ENCODE measurements at regions not wholly inside any gene's neighbourhood (a gene's known extent, or its start where the extent isn't known, plus 50 kb on each side); places are given as distances from the start of the nearest gene placed in this dataset.
"Not testable (repeated sequence)": the region's sequence is repeated elsewhere in the genome, so short reads cannot be mapped to it uniquely, and the experiment has no call there.

- ChIA-PET CTCF (no interaction called here), POLR2A (no interaction called here)
- DNase-seq (no peak), ATAC-seq (no peak)
- Mint-ChIP-seq H3K4me3 (no peak overlapping the region), H3K4me1 (ENCODE audit: low read depth) (no peaks in the 10 kb centered on the region), H3K9me3 (ENCODE audit: insufficient read depth) (peaks cover 5% of the 10 kb centered on the region), H3K27ac (no peak overlapping the region), H3K27me3 (ENCODE audit: low read depth) (no peaks in the 10 kb centered on the region), H3K36me3 (ENCODE audit: low read depth) (no peaks in the 10 kb centered on the region)
Measured at GRCh38 chr2:123438675-123439074, 586.4 kb upstream of the CNTNAP5 start.

DNA sequence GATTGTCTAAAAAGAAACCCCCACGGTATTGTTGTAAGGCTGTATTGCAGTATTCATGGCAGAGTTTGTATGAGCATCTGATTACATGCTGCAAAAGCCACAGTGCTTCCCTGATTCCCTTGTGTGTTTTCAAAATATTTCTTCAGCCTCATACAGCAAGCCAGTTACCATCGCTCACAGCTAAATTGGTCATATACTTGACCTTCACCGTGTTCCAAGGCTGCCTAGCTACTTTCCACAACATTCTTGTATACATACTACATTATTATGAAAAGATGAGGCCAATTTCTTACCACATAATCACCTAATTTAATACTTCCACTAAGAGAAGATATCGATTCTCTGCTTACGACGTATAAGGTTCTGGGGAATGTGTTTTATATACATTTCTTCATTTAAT is 576.3 kb upstream of the CNTNAP5 start:
- Mint-ChIP-seq H3K27ac (no peak overlapping the region), H3K27me3 (ENCODE audit: low read depth) (no peaks in the 10 kb centered on the region), H3K4me1 (ENCODE audit: low read depth) (no peaks in the 10 kb centered on the region), H3K4me3 (no peak overlapping the region), H3K9me3 (ENCODE audit: insufficient read depth) (no peaks in the 10 kb centered on the region), H3K36me3 (ENCODE audit: low read depth) (no peaks in the 10 kb centered on the region)
- POLR2A ChIA-PET, result no interaction called here
- ATAC-seq (no peak), DNase-seq (no peak)
- CTCF ChIA-PET, result no interaction called here

- Mint-ChIP-seq H3K9me3 (ENCODE audit: insufficient read depth) (peaks cover 3% of the 10 kb centered on the region), H3K4me3 (no peak overlapping the region), H3K36me3 (ENCODE audit: low read depth) (no peaks in the 10 kb centered on the region), H3K27me3 (ENCODE audit: low read depth) (no peaks in the 10 kb centered on the region), H3K4me1 (ENCODE audit: low read depth) (no peaks in the 10 kb centered on the region), H3K27ac (no peak overlapping the region)
- ATAC-seq (no peak), DNase-seq (no peak)
- ChIA-PET CTCF (no interaction called here), POLR2A (no interaction called here)
Measured at GRCh38 chr2:123451542-123451941, 573.5 kb upstream of the CNTNAP5 start.

DNA sequence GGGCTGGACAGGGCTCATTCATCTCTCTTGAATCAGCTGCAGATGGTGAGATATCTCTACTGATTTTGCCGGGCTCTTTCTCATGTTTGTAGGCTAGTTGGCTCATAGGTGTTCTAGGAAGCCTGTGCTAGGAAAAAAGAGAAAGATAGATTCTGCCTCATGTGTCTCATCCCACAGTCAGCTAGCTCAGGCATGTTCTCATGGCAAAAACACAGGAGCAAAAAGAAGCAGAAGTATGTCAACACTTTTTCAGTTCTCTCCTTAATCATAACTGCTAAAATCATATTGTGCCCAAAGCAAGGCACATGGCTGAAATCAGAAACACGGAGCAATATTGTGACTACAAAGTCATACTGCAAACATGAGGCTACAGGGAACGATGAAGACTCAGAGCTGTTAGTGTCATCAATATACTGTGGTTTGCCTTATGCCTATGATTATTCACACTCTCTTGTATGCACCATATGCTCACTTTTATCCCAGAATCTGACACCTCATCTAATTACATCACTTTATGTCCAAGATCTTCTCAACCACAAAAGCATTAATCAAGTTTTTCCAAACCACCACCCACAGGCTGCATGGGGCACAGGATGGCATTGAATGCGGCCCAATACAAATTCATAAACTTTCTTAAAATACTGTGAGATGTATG is 571.9 kb upstream of the CNTNAP5 start:
- Mint-ChIP-seq H3K4me3 (no peak overlapping the region), H3K36me3 (ENCODE audit: low read depth) (no peaks in the 10 kb centered on the region), H3K9me3 (ENCODE audit: insufficient read depth) (peaks cover 3% of the 10 kb centered on the region), H3K4me1 (ENCODE audit: low read depth) (no peaks in the 10 kb centered on the region), H3K27ac (no peak overlapping the region), H3K27me3 (ENCODE audit: low read depth) (no peaks in the 10 kb centered on the region)
- DNase-seq (no peak), ATAC-seq (no peak)
- ChIA-PET POLR2A (no interaction called here), CTCF (no interaction called here)

DNA sequence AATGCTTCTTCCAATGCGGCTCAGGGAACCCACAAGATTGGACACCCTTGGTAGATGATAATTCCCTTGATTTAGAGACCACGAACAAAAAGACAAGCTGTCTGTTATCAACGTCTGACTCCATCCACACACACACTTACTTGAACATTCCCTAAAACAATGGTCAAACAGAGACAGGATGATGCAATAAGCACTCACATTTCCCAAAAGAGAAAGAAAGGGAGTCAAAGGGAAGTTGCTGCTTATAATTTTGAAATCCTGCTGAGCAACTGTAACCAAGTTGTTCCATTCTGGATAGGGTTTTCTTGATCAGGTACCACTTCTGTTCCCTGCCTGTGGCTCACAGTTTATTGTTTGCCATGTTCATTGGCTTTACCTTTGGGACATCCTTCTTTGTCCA is 571.3 kb upstream of the CNTNAP5 start:
- H3K9me3 Mint-ChIP-seq (ENCODE audit: insufficient read depth), result peaks cover 3% of the 10 kb centered on the region
- ATAC-seq (no peak), DNase-seq (no peak)
- H3K27ac Mint-ChIP-seq, result no peak overlapping the region
- H3K4me1 Mint-ChIP-seq (ENCODE audit: low read depth), result no peaks in the 10 kb centered on the region
- H3K4me3 Mint-ChIP-seq, result no peak overlapping the region
- POLR2A ChIA-PET, result no interaction called here
- CTCF ChIA-PET, result no interaction called here
- no peaks in the 10 kb centered on the region for H3K27me3 Mint-ChIP-seq (ENCODE audit: low read depth)
- no peaks in the 10 kb centered on the region for H3K36me3 Mint-ChIP-seq (ENCODE audit: low read depth)

DNA sequence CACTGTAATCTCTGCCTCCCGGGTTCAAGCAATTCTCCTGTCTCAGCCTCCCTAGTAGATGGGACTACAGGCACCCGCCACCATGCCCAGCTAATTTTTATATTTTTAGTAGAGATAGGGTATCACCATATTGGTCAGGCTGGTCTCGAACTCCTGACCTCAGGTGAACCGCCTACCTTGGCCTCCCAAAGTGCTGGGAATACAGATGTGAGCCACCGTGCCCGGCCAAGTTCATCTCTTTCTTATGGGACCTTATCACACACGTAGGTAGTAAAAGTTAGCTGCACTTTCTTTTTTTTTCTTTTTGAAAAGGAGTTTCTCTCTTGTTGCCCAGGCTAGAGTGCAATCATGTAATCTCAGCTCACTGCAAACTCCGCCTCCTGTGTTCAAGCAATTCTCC is 569.9 kb upstream of the CNTNAP5 start:
- H3K27ac Mint-ChIP-seq; H3K4me1 Mint-ChIP-seq (ENCODE audit: low read depth); DNase-seq; ATAC-seq; POLR2A ChIA-PET; H3K27me3 Mint-ChIP-seq (ENCODE audit: low read depth); H3K9me3 Mint-ChIP-seq (ENCODE audit: insufficient read depth); H3K36me3 Mint-ChIP-seq (ENCODE audit: low read depth); CTCF ChIA-PET; H3K4me3 Mint-ChIP-seq: not testable (repeated sequence)

GRCh38 chr2:123456416-123456815 is 568.7 kb upstream of the CNTNAP5 start:
- DNase-seq, result no peak
- Mint-ChIP-seq H3K36me3 (ENCODE audit: low read depth) (no peaks in the 10 kb centered on the region), H3K4me1 (ENCODE audit: low read depth) (no peaks in the 10 kb centered on the region), H3K27me3 (ENCODE audit: low read depth) (no peaks in the 10 kb centered on the region), H3K27ac (no peak overlapping the region), H3K4me3 (no peak overlapping the region), H3K9me3 (ENCODE audit: insufficient read depth) (peaks cover 3% of the 10 kb centered on the region)
- ATAC-seq, result no peak
- POLR2A ChIA-PET, result no interaction called here
- CTCF ChIA-PET, result no interaction called here

GRCh38 chr2:123463886-123464285 is 561.2 kb upstream of the CNTNAP5 start:
- H3K4me1 Mint-ChIP-seq (ENCODE audit: low read depth), result no peaks in the 10 kb centered on the region
- no peak overlapping the region for H3K4me3 Mint-ChIP-seq
- no peak for DNase-seq
- H3K36me3 Mint-ChIP-seq (ENCODE audit: low read depth), result no peaks in the 10 kb centered on the region
- no peak for ATAC-seq
- H3K9me3 Mint-ChIP-seq (ENCODE audit: insufficient read depth), result peaks cover 5% of the 10 kb centered on the region
- no peak overlapping the region for H3K27ac Mint-ChIP-seq
- H3K27me3 Mint-ChIP-seq (ENCODE audit: low read depth), result no peaks in the 10 kb centered on the region
- ChIA-PET CTCF (no interaction called here), POLR2A (no interaction called here)

- H3K27me3 Mint-ChIP-seq (ENCODE audit: low read depth), result no peaks in the 10 kb centered on the region
- no peaks in the 10 kb centered on the region for H3K4me1 Mint-ChIP-seq (ENCODE audit: low read depth)
- H3K9me3 Mint-ChIP-seq (ENCODE audit: insufficient read depth), result peaks cover 5% of the 10 kb centered on the region
- DNase-seq (no peak), ATAC-seq (no peak)
- ChIA-PET POLR2A (no interaction called here), CTCF (no interaction called here)
- no peak overlapping the region for H3K4me3 Mint-ChIP-seq
- H3K27ac Mint-ChIP-seq, result no peak overlapping the region
- H3K36me3 Mint-ChIP-seq (ENCODE audit: low read depth), result no peaks in the 10 kb centered on the region
Measured at GRCh38 chr2:123468071-123468470, 557.0 kb upstream of the CNTNAP5 start.

DNA sequence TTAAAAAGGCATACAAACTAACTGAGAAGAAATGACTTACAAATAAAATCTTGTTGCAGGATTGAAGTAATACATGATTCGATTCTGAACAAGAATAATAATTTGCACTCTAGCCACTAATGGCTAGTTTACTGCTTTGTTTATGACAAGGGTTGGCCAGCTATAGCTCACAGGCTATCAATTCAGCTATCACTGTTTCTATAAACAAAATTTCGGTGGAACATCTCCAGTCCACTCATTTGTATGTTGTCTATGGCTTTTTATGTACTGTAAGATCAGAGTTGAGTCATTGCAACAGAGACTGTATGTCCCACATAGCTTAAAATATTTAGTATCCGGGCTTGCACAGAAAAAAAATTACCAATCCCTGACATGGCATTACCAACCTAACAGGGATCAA is 543.7 kb upstream of the CNTNAP5 start:
- ATAC-seq (no peak), DNase-seq (no peak)
- CTCF ChIA-PET, result no interaction called here
- Mint-ChIP-seq H3K27me3 (ENCODE audit: low read depth) (no peaks in the 10 kb centered on the region), H3K36me3 (ENCODE audit: low read depth) (no peaks in the 10 kb centered on the region), H3K27ac (no peak overlapping the region), H3K4me3 (no peak overlapping the region), H3K4me1 (ENCODE audit: low read depth) (no peaks in the 10 kb centered on the region), H3K9me3 (ENCODE audit: insufficient read depth) (no peaks in the 10 kb centered on the region)
- POLR2A ChIA-PET, result no interaction called here

DNA sequence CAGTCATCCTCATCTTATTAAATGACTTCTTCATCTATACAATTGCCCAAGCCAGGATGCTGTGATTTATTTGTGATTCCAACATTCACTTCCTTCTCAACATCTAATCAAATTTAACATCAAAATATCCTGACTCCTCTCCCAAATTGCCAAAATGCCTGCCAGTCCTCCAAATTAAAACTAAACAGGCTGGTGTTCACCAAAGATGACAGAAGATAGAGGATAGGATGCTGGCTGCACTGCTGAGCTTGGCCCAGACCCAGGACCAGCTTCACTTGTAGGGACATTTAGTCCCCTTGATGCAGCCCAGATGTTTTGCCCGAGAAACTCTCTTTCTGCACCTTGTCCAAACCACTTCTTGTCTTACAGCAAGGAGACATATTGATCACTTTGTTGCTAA is 540.0 kb upstream of the CNTNAP5 start:
- no peaks in the 10 kb centered on the region for H3K36me3 Mint-ChIP-seq (ENCODE audit: low read depth)
- no peak for ATAC-seq
- POLR2A ChIA-PET, result no interaction called here
- CTCF ChIA-PET, result no interaction called here
- H3K4me3 Mint-ChIP-seq, result no peak overlapping the region
- no peaks in the 10 kb centered on the region for H3K27me3 Mint-ChIP-seq (ENCODE audit: low read depth)
- H3K4me1 Mint-ChIP-seq (ENCODE audit: low read depth), result no peaks in the 10 kb centered on the region
- H3K27ac Mint-ChIP-seq, result no peak overlapping the region
- no peak for DNase-seq
- peaks cover 5% of the 10 kb centered on the region for H3K9me3 Mint-ChIP-seq (ENCODE audit: insufficient read depth)

GRCh38 chr2:123493687-123494086 is 531.4 kb upstream of the CNTNAP5 start:
- Mint-ChIP-seq H3K36me3 (ENCODE audit: low read depth) (no peaks in the 10 kb centered on the region), H3K27ac (no peak overlapping the region), H3K4me3 (no peak overlapping the region), H3K9me3 (ENCODE audit: insufficient read depth) (peaks cover 5% of the 10 kb centered on the region), H3K27me3 (ENCODE audit: low read depth) (no peaks in the 10 kb centered on the region), H3K4me1 (ENCODE audit: low read depth) (no peaks in the 10 kb centered on the region)
- ChIA-PET CTCF (no interaction called here), POLR2A (no interaction called here)
- DNase-seq, result no peak
- no peak for ATAC-seq

GRCh38 chr2:123495241-123495640 is 529.8 kb upstream of the CNTNAP5 start:
- Mint-ChIP-seq H3K27me3 (ENCODE audit: low read depth) (no peaks in the 10 kb centered on the region), H3K4me3 (no peak overlapping the region), H3K36me3 (ENCODE audit: low read depth) (no peaks in the 10 kb centered on the region), H3K9me3 (ENCODE audit: insufficient read depth) (no peaks in the 10 kb centered on the region), H3K4me1 (ENCODE audit: low read depth) (no peaks in the 10 kb centered on the region), H3K27ac (no peak overlapping the region)
- ChIA-PET CTCF (no interaction called here), POLR2A (no interaction called here)
- DNase-seq, result no peak
- ATAC-seq, result no peak

All from activated CD8-positive, alpha-beta T cell treated with anti-CD3 and anti-CD28 coated beads, Interleukin-2, amount 10 ng/mL, durations not matched to agents 7 days and 5 days (primary cell).